A673 (cell line): ENCODE measurements at regions not wholly inside any gene's neighbourhood (a gene's known extent, or its start where the extent isn't known, plus 50 kb on each side); places are given as distances from the start of the nearest gene placed in this dataset.
A peak's percentile ranks its signal among the peaks of the same experiment; 100 is the strongest.

Experiments
- BruUV-seq: library from RNA; stranded (reverse); fragments of 400-500 nt; replicated peaks from 2 replicates; lab custom pipeline; 2021; lab: Mats Ljungman, UMichigan
- CTCF ChIA-PET: fragments of 300-600 bp; sonication (Branson Sonifier 250); formaldehyde crosslinking; loops from one replicate; lab custom pipeline; 2022; ENCODE audit warnings: antibody characterized with exemption; lab: Charles Lee
- POLR2A ChIA-PET: fragments of 300-600 bp; sonication (Branson Sonifier 250); formaldehyde crosslinking; loops from one replicate; lab custom pipeline; 2022; ENCODE audit warnings: antibody characterized with exemption; ENCODE audit not compliant: low non-redundant PET; lab: Charles Lee
- DNase-seq: peaks from one replicate; pipeline ENCODE4 v3.0.0-alpha.2; 2015; ENCODE audit warnings: low spot score
- H3K27ac ChIP-seq: fragments of 200-600 bp; sonication (generic); 2 replicates; pipeline ENCODE4 v1.5.1; 2016; ENCODE audit warnings: mixed run types, low read depth, mild to moderate bottlenecking, mixed read lengths, antibody characterized with exemption, low read length; ENCODE audit not compliant: poor library complexity, severe bottlenecking
- H3K27me3 ChIP-seq: fragments of 200-600 bp; sonication (generic); replicated peaks from 2 replicates; pipeline ENCODE4 v1.6.1; 2017; ENCODE audit warnings: mixed run types, low read depth, mild to moderate bottlenecking, mixed read lengths, antibody characterized with exemption, low read length; ENCODE audit not compliant: insufficient read depth, poor library complexity
- H3K36me3 ChIP-seq: fragments of 200-600 bp; sonication (generic); 2 replicates; pipeline ENCODE4 v1.6.1; 2016; ENCODE audit warnings: mixed run types, mild to moderate bottlenecking, mixed read lengths, antibody characterized with exemption, low read length; ENCODE audit not compliant: insufficient read depth, poor library complexity, severe bottlenecking
- H3K4me1 ChIP-seq: fragments of 200-600 bp; sonication (generic); 2 replicates; pipeline ENCODE4 v1.6.1; 2017; ENCODE audit warnings: mixed run types, mild to moderate bottlenecking, mixed read lengths, antibody characterized with exemption, low read length; ENCODE audit not compliant: insufficient read depth, poor library complexity, severe bottlenecking
- H3K4me3 ChIP-seq: fragments of 200-600 bp; sonication (generic); 2 replicates; pipeline ENCODE4 v1.5.1; 2016; ENCODE audit warnings: low read depth, mixed run types, mild to moderate bottlenecking, mixed read lengths, low read length; ENCODE audit not compliant: poor library complexity, severe bottlenecking
- H3K9me3 ChIP-seq: fragments of 200-600 bp; sonication (generic); 2 replicates; pipeline ENCODE4 v1.6.1; 2016; ENCODE audit warnings: mixed run types, low read depth, mild to moderate bottlenecking, mixed read lengths, antibody characterized with exemption, low read length; ENCODE audit not compliant: poor library complexity, severe bottlenecking
- EZH2 ChIP-seq: fragments of 200-600 bp; sonication (generic); IDR thresholded peaks from 2 replicates; pipeline ENCODE4 v1.6.1; 2017; ENCODE audit warnings: borderline replicate concordance, low read depth, mild to moderate bottlenecking, mixed read lengths, antibody characterized with exemption, low read length; ENCODE audit not compliant: poor library complexity, severe bottlenecking
- intact Hi-C: fragments of 100-400 bp; cut with micrococcal nuclease; formaldehyde crosslinking; loops from one replicate; pipeline ENCODE4 v1.10.0; 2022; ENCODE audit not compliant: unreplicated experiment
- TF ChIP-seq, protein P1 (sequence below): fragments of 300-800, 200-600 bp; sonication (generic); conservative IDR thresholded peaks from 2 replicates; pipeline ENCODE4 v1.5.1; 2017; ENCODE audit warnings: low read depth, mild to moderate bottlenecking, antibody characterized with exemption, low read length, moderate library complexity, mixed read lengths

DNA sequence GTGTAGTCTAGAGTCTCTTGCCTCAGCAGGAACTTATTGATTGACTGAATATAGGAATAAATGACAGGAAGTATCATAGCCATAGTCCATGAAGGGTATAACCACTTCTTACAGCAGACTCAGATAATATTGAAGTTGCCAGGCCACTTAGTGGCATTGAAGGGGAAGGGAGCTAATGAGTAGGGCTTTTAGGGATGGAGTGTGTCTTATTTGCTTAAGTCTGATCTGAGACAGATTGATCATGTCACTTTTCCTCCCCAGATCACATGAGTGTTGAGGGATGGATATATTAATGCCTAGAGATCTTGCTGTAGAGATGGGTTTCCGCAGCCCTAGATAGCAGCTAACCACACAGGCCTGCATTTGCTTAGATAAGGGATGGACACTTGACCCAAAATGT, 62.2 kb upstream of the NBEA start:
- ChIA-PET CTCF (interaction anchor here (0.5 kb wide), 1 partner anchor 416 kb away, joined by 3 read pairs; no protein-coding TSS in a partner anchor), POLR2A (no interaction called here)
- no peak overlapping the region for H3K4me3 ChIP-seq
- BruUV-seq, result no TSS peak
- H3K4me1 ChIP-seq, result no peaks in the 10 kb centered on the region
- H3K9me3 ChIP-seq, result no peaks in the 10 kb centered on the region
- no peak for DNase-seq
- intact Hi-C loops, result no loop called here
- no peaks in the 10 kb centered on the region for H3K36me3 ChIP-seq
- no peak overlapping the region for H3K27ac ChIP-seq
- H3K27me3 ChIP-seq, result peaks cover 13% of the 10 kb centered on the region
- TF ChIP-seq, protein P1, sequence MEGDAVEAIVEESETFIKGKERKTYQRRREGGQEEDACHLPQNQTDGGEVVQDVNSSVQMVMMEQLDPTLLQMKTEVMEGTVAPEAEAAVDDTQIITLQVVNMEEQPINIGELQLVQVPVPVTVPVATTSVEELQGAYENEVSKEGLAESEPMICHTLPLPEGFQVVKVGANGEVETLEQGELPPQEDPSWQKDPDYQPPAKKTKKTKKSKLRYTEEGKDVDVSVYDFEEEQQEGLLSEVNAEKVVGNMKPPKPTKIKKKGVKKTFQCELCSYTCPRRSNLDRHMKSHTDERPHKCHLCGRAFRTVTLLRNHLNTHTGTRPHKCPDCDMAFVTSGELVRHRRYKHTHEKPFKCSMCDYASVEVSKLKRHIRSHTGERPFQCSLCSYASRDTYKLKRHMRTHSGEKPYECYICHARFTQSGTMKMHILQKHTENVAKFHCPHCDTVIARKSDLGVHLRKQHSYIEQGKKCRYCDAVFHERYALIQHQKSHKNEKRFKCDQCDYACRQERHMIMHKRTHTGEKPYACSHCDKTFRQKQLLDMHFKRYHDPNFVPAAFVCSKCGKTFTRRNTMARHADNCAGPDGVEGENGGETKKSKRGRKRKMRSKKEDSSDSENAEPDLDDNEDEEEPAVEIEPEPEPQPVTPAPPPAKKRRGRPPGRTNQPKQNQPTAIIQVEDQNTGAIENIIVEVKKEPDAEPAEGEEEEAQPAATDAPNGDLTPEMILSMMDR, result no peak
- no peak for TF ChIP-seq EZH2

DNA sequence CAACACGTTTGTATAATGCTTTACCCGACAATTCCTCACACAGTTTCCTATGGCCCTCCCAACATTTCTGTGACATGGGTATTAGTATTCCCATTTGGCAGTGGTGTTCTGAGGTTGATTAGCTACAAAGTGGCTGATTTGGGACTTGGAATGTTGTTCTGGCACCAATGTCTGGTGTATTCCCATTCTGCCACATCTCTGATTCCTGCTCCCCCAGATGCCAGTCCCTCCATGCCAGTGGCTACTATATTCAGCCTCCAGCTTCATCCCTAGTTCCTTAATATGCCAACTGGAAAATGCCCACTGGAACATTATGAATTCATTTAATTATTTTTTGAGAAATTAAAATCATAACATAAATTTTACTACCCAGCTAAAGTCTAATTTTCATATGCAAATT, 60.6 kb upstream of the NBEA start:
- intact Hi-C loops, result no loop called here
- CTCF ChIA-PET, result no interaction called here
- BruUV-seq, result no TSS peak

DNA sequence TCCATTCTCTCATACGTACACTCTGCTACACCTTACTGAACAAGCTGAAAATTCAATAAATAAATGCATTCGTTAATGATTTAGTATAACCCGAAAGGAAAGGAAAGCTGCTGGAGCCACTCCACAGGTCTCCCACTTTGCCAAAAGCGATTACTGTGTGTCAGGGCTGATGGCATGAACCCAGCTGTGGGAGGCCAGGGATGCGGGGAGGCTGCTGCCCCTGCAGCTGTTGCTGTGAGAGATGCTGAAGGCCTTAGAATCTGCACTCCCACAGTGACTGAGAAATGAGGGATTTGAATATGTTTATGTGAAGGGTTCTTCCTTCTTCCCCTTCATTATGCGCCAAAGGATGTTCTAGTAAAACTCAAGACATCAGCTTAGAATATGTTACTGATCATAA, 58.7 kb upstream of the NBEA start:
- H3K4me3 ChIP-seq, result no peak overlapping the region
- POLR2A ChIA-PET, result no interaction called here
- H3K4me1 ChIP-seq, result no peaks in the 10 kb centered on the region
- BruUV-seq, result no TSS peak
- TF ChIP-seq, protein P1, result no peak
- no peak for TF ChIP-seq EZH2
- H3K36me3 ChIP-seq, result no peaks in the 10 kb centered on the region
- H3K9me3 ChIP-seq, result no peaks in the 10 kb centered on the region
- peaks cover 13% of the 10 kb centered on the region for H3K27me3 ChIP-seq
- intact Hi-C loops, result no loop called here
- CTCF ChIA-PET, result no interaction called here
- DNase-seq, result no peak
- no peak overlapping the region for H3K27ac ChIP-seq

More for the DNA sequence above, 60.6 kb upstream of the NBEA start:
- Histone ChIP-seq H3K4me3 (no peak overlapping the region), H3K4me1 (no peaks in the 10 kb centered on the region), H3K36me3 (no peaks in the 10 kb centered on the region), H3K9me3 (no peaks in the 10 kb centered on the region), H3K27me3 (peaks cover 13% of the 10 kb centered on the region), H3K27ac (no peak overlapping the region)
- TF ChIP-seq, protein P1, result no peak
- peak; percentile 35 for TF ChIP-seq EZH2
- DNase-seq, result no peak
- POLR2A ChIA-PET, result no interaction called here
